VCaP (cell line): ENCODE measurements at regions not wholly inside any gene's neighbourhood (a gene's known extent, or its start where the extent isn't known, plus 50 kb on each side); places are given as distances from the start of the nearest gene placed in this dataset.

Experiments used
- H3K27ac ChIP-seq: fragments of 450-650 bp; 2 replicates; pipeline ENCODE4 v1.5.1; 2017
- CTCF ChIP-seq: fragments of 450-650 bp; conservative IDR thresholded peaks from 2 replicates; pipeline ENCODE4 v1.5.1; 2017; ENCODE audit warnings: mild to moderate bottlenecking, moderate library complexity

GRCh38 chr2:116416731-116417377 is 1397.6 kb upstream of the DDX18 start:
- no peak overlapping the region for H3K27ac ChIP-seq
- TF ChIP-seq CTCF, result no peak

- TF ChIP-seq CTCF, result peak; percentile 61
- H3K27ac ChIP-seq, result no peak overlapping the region
Observed at GRCh38 chr2:116435648-116436047, 1378.8 kb upstream of the DDX18 start.

- H3K27ac ChIP-seq, result no peak overlapping the region
- TF ChIP-seq CTCF, result no peak
Observed at GRCh38 chr2:116440104-116440653, 1374.3 kb upstream of the DDX18 start.

- H3K27ac ChIP-seq, result no peak overlapping the region
- no peak for TF ChIP-seq CTCF
Observed at GRCh38 chr2:116442418-116442817, 1372.1 kb upstream of the DDX18 start.

GRCh38 chr2:116444256-116444872 is 1370.1 kb upstream of the DDX18 start:
- no peak for TF ChIP-seq CTCF

GRCh38 chr2:116450990-116451389 is 1363.5 kb upstream of the DDX18 start:
- no peak overlapping the region for H3K27ac ChIP-seq
- TF ChIP-seq CTCF, result no peak

More at GRCh38 chr2:116444256-116444872, 1370.1 kb upstream of the DDX18 start:
- H3K27ac ChIP-seq, result no peak overlapping the region

GRCh38 chr2:116452651-116453050 is 1361.8 kb upstream of the DDX18 start:
- no peak for TF ChIP-seq CTCF
- H3K27ac ChIP-seq, result no peak overlapping the region
